Neural progenitor cell (in vitro differentiated cells): ENCODE measurements at regions not wholly inside any gene's neighbourhood (a gene's known extent, or its start where the extent isn't known, plus 50 kb on each side); places are given as distances from the start of the nearest gene placed in this dataset.

Source experiments
- DNase-seq: peaks from one replicate; pipeline ENCODE4 v3.0.0-alpha.2; 2016; ENCODE audit warnings: low spot score
- H2AFZ ChIP-seq: fragments of 200-600 bp; sonication (generic); replicated peaks from 2 replicates; pipeline ENCODE4 v1.6.1; 2016; ENCODE audit warnings: antibody characterized with exemption
- H3F3A ChIP-seq: fragments of 200-600 bp; sonication (generic); 2 replicates; pipeline ENCODE4 v1.6.1; 2016; ENCODE audit warnings: antibody characterized with exemption, low read depth
- H3K27ac ChIP-seq: fragments of 200-600 bp; sonication (generic); 2 replicates; pipeline ENCODE4 v1.5.1; 2016; ENCODE audit warnings: mild to moderate bottlenecking
- H3K27me3 ChIP-seq: fragments of 200-600 bp; sonication (generic); 2 replicates; pipeline ENCODE4 v1.6.1; 2016; ENCODE audit warnings: mild to moderate bottlenecking, moderate library complexity
- H3K36me3 ChIP-seq: fragments of 200-600 bp; sonication (generic); 2 replicates; pipeline ENCODE4 v1.5.1; 2016
- H3K4me1 ChIP-seq: fragments of 200-600 bp; sonication (generic); 2 replicates; pipeline ENCODE4 v1.6.1; 2016; ENCODE audit warnings: mixed run types
- H3K4me2 ChIP-seq: fragments of 200-600 bp; sonication (generic); 2 replicates; pipeline ENCODE4 v1.6.1; 2016
- H3K4me3 ChIP-seq: fragments of 200-600 bp; sonication (generic); 2 replicates; pipeline ENCODE4 v1.5.1; 2016
- H3K79me2 ChIP-seq: fragments of 200-600 bp; sonication (generic); 2 replicates; pipeline ENCODE4 v1.6.1; 2016; ENCODE audit warnings: low read depth
- H3K9ac ChIP-seq: fragments of 200-600 bp; sonication (generic); 2 replicates; pipeline ENCODE4 v1.6.1; 2016
- H3K9me3 ChIP-seq: fragments of 200-600 bp; sonication (generic); 2 replicates; pipeline ENCODE4 v1.5.1; 2016; ENCODE audit warnings: low read depth
- H4K20me1 ChIP-seq: fragments of 200-600 bp; sonication (generic); 2 replicates; pipeline ENCODE4 v1.6.1; 2016; ENCODE audit warnings: low read depth
- H3K27ac Mint-ChIP-seq: 3 replicates; pipeline ENCODE4 v1.8.0; 2021; ENCODE audit warnings: mixed read lengths
- H3K27me3 Mint-ChIP-seq: 2 replicates; pipeline ENCODE4 v1.8.0; 2022; ENCODE audit warnings: low read depth, mild to moderate bottlenecking, inconsistent platforms, moderate library complexity, mixed read lengths; ENCODE audit not compliant: insufficient read depth
- H3K36me3 Mint-ChIP-seq: 3 replicates; pipeline ENCODE4 v1.8.0; 2021; ENCODE audit warnings: mixed read lengths
- H3K4me1 Mint-ChIP-seq: 3 replicates; pipeline ENCODE4 v1.8.0; 2021; ENCODE audit warnings: mixed read lengths
- H3K4me3 Mint-ChIP-seq: 3 replicates; pipeline ENCODE4 v1.8.0; 2021; ENCODE audit warnings: mild to moderate bottlenecking, moderate library complexity, mixed read lengths
- H3K9me3 Mint-ChIP-seq: 3 replicates; pipeline ENCODE4 v1.8.0; 2020; ENCODE audit warnings: mixed read lengths
- CTCF ChIP-seq: fragments of 200-600 bp; sonication (generic); IDR thresholded peaks from 2 replicates; pipeline ENCODE4 v1.5.1; 2017; ENCODE audit warnings: antibody characterized with exemption, mild to moderate bottlenecking
- EZH2 ChIP-seq: fragments of 200-600 bp; sonication (generic); IDR thresholded peaks from 2 replicates; pipeline ENCODE4 v1.6.1; 2017; ENCODE audit warnings: antibody characterized with exemption, mild to moderate bottlenecking, moderate library complexity
- EZH2phosphoT487 ChIP-seq: fragments of 200-600 bp; sonication (generic); IDR thresholded peaks from 2 replicates; pipeline ENCODE4 v1.6.1; 2017; ENCODE audit warnings: antibody characterized with exemption

- no peak overlapping the region for H3K4me3 Mint-ChIP-seq
- Histone ChIP-seq H3K79me2 (no peaks in the 10 kb centered on the region), H3K27me3 (no peaks in the 10 kb centered on the region), H4K20me1 (no peaks in the 10 kb centered on the region), H3K4me2 (no peak overlapping the region), H3F3A (no peaks in the 10 kb centered on the region), H3K27ac (no peak overlapping the region), H3K9me3 (no peaks in the 10 kb centered on the region), H3K4me3 (no peak overlapping the region), H3K9ac (no peak overlapping the region), H2AFZ (no peak overlapping the region), H3K4me1 (no peaks in the 10 kb centered on the region), H3K36me3 (no peaks in the 10 kb centered on the region)
- H3K4me1 Mint-ChIP-seq = no peaks in the 10 kb centered on the region
- no peak overlapping the region for H3K27ac Mint-ChIP-seq
- no peaks in the 10 kb centered on the region for H3K36me3 Mint-ChIP-seq
- no peak for DNase-seq
- H3K27me3 Mint-ChIP-seq = peaks cover 2% of the 10 kb centered on the region
- H3K9me3 Mint-ChIP-seq = no peaks in the 10 kb centered on the region
- TF ChIP-seq CTCF (no peak), EZH2phosphoT487 (no peak), EZH2 (no peak)
These were observed 133.3 kb upstream of the SLC10A2 start for GRCh38 chr13:103199380-103200088.

GRCh38 chr13:103196356-103196755, 130.1 kb upstream of the SLC10A2 start:
- no peak overlapping the region for H3K27ac Mint-ChIP-seq
- no peaks in the 10 kb centered on the region for H4K20me1 ChIP-seq
- H3K9me3 ChIP-seq = no peaks in the 10 kb centered on the region
- no peaks in the 10 kb centered on the region for H3K36me3 Mint-ChIP-seq
- no peaks in the 10 kb centered on the region for H3K27me3 ChIP-seq
- H3K4me3 ChIP-seq = no peak overlapping the region
- no peaks in the 10 kb centered on the region for H3K9me3 Mint-ChIP-seq
- TF ChIP-seq EZH2phosphoT487 (no peak), EZH2 (no peak), CTCF (no peak)
- H3K4me1 Mint-ChIP-seq = no peaks in the 10 kb centered on the region
- no peak for DNase-seq
- no peaks in the 10 kb centered on the region for H3K4me1 ChIP-seq
- no peak overlapping the region for H2AFZ ChIP-seq
- no peak overlapping the region for H3K4me2 ChIP-seq
- no peaks in the 10 kb centered on the region for H3K79me2 ChIP-seq
- H3K27me3 Mint-ChIP-seq = peaks cover 2% of the 10 kb centered on the region
- H3K9ac ChIP-seq = no peak overlapping the region
- H3K4me3 Mint-ChIP-seq = no peak overlapping the region
- no peak overlapping the region for H3K27ac ChIP-seq
- no peaks in the 10 kb centered on the region for H3K36me3 ChIP-seq
- no peaks in the 10 kb centered on the region for H3F3A ChIP-seq

- Histone ChIP-seq H3K9me3 (no peaks in the 10 kb centered on the region), H3K4me1 (no peaks in the 10 kb centered on the region), H3K27me3 (no peaks in the 10 kb centered on the region), H3K27ac (no peak overlapping the region), H3K4me3 (no peak overlapping the region), H4K20me1 (no peaks in the 10 kb centered on the region), H3K79me2 (no peaks in the 10 kb centered on the region), H2AFZ (no peak overlapping the region), H3F3A (no peaks in the 10 kb centered on the region), H3K4me2 (no peak overlapping the region), H3K9ac (no peak overlapping the region), H3K36me3 (no peaks in the 10 kb centered on the region)
- TF ChIP-seq CTCF (no peak), EZH2 (no peak), EZH2phosphoT487 (no peak)
- no peak overlapping the region for H3K27ac Mint-ChIP-seq
- H3K27me3 Mint-ChIP-seq = peaks cover 2% of the 10 kb centered on the region
- no peaks in the 10 kb centered on the region for H3K4me1 Mint-ChIP-seq
- DNase-seq = no peak
- H3K4me3 Mint-ChIP-seq = no peak overlapping the region
- H3K9me3 Mint-ChIP-seq = no peaks in the 10 kb centered on the region
- no peaks in the 10 kb centered on the region for H3K36me3 Mint-ChIP-seq
These were observed 129.5 kb upstream of the SLC10A2 start for GRCh38 chr13:103195762-103196161.
